IMR-90 (cell line): ENCODE measurements at regions not wholly inside any gene's neighbourhood (a gene's known extent, or its start where the extent isn't known, plus 50 kb on each side); places are given as distances from the start of the nearest gene placed in this dataset.

Experiments
- ATAC-seq: fragments of 200-7000 bp; cut with Tn5 transposase; 2 replicates; pipeline ENCODE4 v1.9.1; 2020; ENCODE audit warnings: low read depth, mild to moderate bottlenecking, moderate library complexity
- BruUV-seq: library from RNA; stranded (reverse); fragments of 400-500 nt; replicated peaks from 2 replicates; lab custom pipeline; 2021; lab: Mats Ljungman, UMichigan
- CTCF ChIA-PET: fragments of 300-600 bp; formaldehyde crosslinking; extraction: SDS; loops from one replicate; lab custom pipeline; 2021; ENCODE audit warnings: antibody characterized with exemption; lab: Yijun Ruan, JAX
- POLR2A ChIA-PET: fragments of 300-600 bp; sonication (Branson Sonifier 250); formaldehyde crosslinking; loops from one replicate; lab custom pipeline; 2022; ENCODE audit warnings: antibody characterized with exemption; ENCODE audit not compliant: unreplicated experiment; lab: Charles Lee
- DNase-seq: peaks from one replicate; pipeline ENCODE4 v3.0.0; 2013
- H2AFZ ChIP-seq: replicated peaks from 2 replicates; pipeline ENCODE3; 2013; ENCODE audit warnings: low read length, mild to moderate bottlenecking; ENCODE audit not compliant: poor library complexity
- H2AK5ac ChIP-seq: 2 replicates; pipeline ENCODE4 v1.6.1; 2013; ENCODE audit warnings: low read depth, low read length, inconsistent platforms
- H2AK9ac ChIP-seq: replicated peaks from 2 replicates; pipeline ENCODE3; 2013; ENCODE audit warnings: mild to moderate bottlenecking, low read depth, low read length, moderate library complexity; ENCODE audit not compliant: poor library complexity
- H2BK120ac ChIP-seq: 2 replicates; pipeline ENCODE4 v1.6.1; 2013; ENCODE audit warnings: low read depth, low read length, inconsistent platforms
- H2BK15ac ChIP-seq: 3 replicates; pipeline ENCODE4 v1.6.1; 2013; ENCODE audit warnings: low read depth, low read length, inconsistent platforms
- H2BK20ac ChIP-seq: 2 replicates; pipeline ENCODE4 v1.6.1; 2013; ENCODE audit warnings: low read depth, mild to moderate bottlenecking, inconsistent platforms, low read length, moderate library complexity
- H2BK5ac ChIP-seq: 2 replicates; pipeline ENCODE4 v1.6.1; 2013; ENCODE audit warnings: mild to moderate bottlenecking, low read depth, low read length, inconsistent platforms; ENCODE audit not compliant: poor library complexity, severe bottlenecking
- H3K14ac ChIP-seq: replicated peaks from 2 replicates; pipeline ENCODE4 v1.6.1; 2013; ENCODE audit warnings: low read depth, low read length, inconsistent platforms
- H3K18ac ChIP-seq: 2 replicates; pipeline ENCODE4 v1.6.1; 2013; ENCODE audit warnings: low read depth, low read length, control low read depth
- H3K23ac ChIP-seq: 2 replicates; pipeline ENCODE4 v1.6.1; 2013; ENCODE audit warnings: low read depth, low read length, inconsistent platforms
- H3K27ac ChIP-seq: 2 replicates; pipeline ENCODE4 v1.5.1; 2013; ENCODE audit warnings: mild to moderate bottlenecking, control low read depth, low read length; ENCODE audit not compliant: insufficient read depth
- H3K27me3 ChIP-seq: 2 replicates; pipeline ENCODE4 v1.6.1; 2013; ENCODE audit warnings: low read length; ENCODE audit not compliant: control insufficient read depth, insufficient read depth
- H3K36me3 ChIP-seq: 2 replicates; pipeline ENCODE4 v1.6.1; 2013; ENCODE audit warnings: low read length, mixed read lengths; ENCODE audit not compliant: control insufficient read depth, insufficient read depth
- H3K4ac ChIP-seq: 2 replicates; pipeline ENCODE4 v1.6.1; 2013; ENCODE audit warnings: low read depth, low read length, inconsistent platforms
- H3K4me1 ChIP-seq: 2 replicates; pipeline ENCODE4 v1.6.1; 2013; ENCODE audit warnings: low read length, mixed read lengths; ENCODE audit not compliant: control insufficient read depth, insufficient read depth
- H3K4me2 ChIP-seq: 2 replicates; pipeline ENCODE4 v1.6.1; 2013; ENCODE audit warnings: low read depth, mild to moderate bottlenecking, control low read depth, low read length, moderate library complexity
- H3K4me3 ChIP-seq: 2 replicates; pipeline ENCODE4 v1.5.1; 2013; ENCODE audit warnings: low read depth, mild to moderate bottlenecking, control low read depth, low read length, moderate library complexity; ENCODE audit not compliant: insufficient read depth
- H3K56ac ChIP-seq: 2 replicates; pipeline ENCODE4 v1.6.1; 2013; ENCODE audit warnings: low read length, inconsistent platforms; ENCODE audit not compliant: insufficient read depth; ENCODE audit errors: extremely low read depth
- H3K79me1 ChIP-seq, 2 experiments: 2 replicates each; pipeline ENCODE4 v1.6.1; 2013; ENCODE audit warnings: low read length in 2 of 2, inconsistent platforms in 1 of 2, low read depth in 1 of 2
- H3K9ac ChIP-seq: 2 replicates; pipeline ENCODE4 v1.6.1; 2013; ENCODE audit warnings: low read depth, low read length, control low read depth
- H3K9me1 ChIP-seq: 2 replicates; pipeline ENCODE4 v1.6.1; 2013; ENCODE audit warnings: low read length, inconsistent platforms; ENCODE audit not compliant: insufficient read depth
- H3K9me3 ChIP-seq: 2 replicates; pipeline ENCODE4 v1.6.1; 2013; ENCODE audit warnings: low read length; ENCODE audit not compliant: control insufficient read depth, insufficient read depth
- H4K20me1 ChIP-seq: 2 replicates; pipeline ENCODE4 v1.6.1; 2013; ENCODE audit warnings: low read length, inconsistent platforms; ENCODE audit not compliant: insufficient read depth
- H4K5ac ChIP-seq: 2 replicates; pipeline ENCODE4 v1.6.1; 2013; ENCODE audit warnings: mild to moderate bottlenecking, low read depth, low read length, control low read depth
- H4K8ac ChIP-seq, 2 experiments: 2 replicates each; pipeline ENCODE4 v1.6.1; 2013; ENCODE audit warnings: low read depth in 2 of 2, low read length in 2 of 2, control low read depth in 1 of 2, inconsistent platforms in 1 of 2
- H4K91ac ChIP-seq: 2 replicates; pipeline ENCODE4 v1.6.1; 2013; ENCODE audit warnings: low read depth, low read length, inconsistent platforms; ENCODE audit not compliant: insufficient read depth
- SMC3 ChIP-seq: fragments of 150-350 bp; IDR thresholded peaks from 2 replicates; pipeline ENCODE4 v1.6.1; 2016; ENCODE audit warnings: low read depth, mild to moderate bottlenecking, antibody characterized with exemption, low read length, moderate library complexity
- WGBS, 2 experiments: methylation state at CpG; one replicate each; pipeline versions ENCODE4 v1.1.5 to v1.1.7; 2013; ENCODE audit warnings: missing lambda C conversion rate in 2 of 2; ENCODE audit not compliant: insufficient read length in 1 of 2; ENCODE audit errors: extremely low coverage in 2 of 2; 5-methylcytosine and 5-hydroxymethylcytosine counted together
- dilution Hi-C: fragments of 300-500 bp; cut with HindIII; formaldehyde crosslinking; loops from one replicate; pipeline ENCODE4 v1.14.3; 2018; ENCODE audit warnings: low sequenced_read_pairs; ENCODE audit not compliant: unreplicated experiment
- in situ Hi-C: fragments of 300-500 bp; cut with MboI; formaldehyde crosslinking; loops from 3 replicates; pipeline ENCODE4 v1.14.3; 2019; ENCODE audit warnings: low sequenced_read_pairs, inconsistent platforms, mixed read lengths
- intact Hi-C: fragments of 100-400 bp; cut with micrococcal nuclease; formaldehyde crosslinking; loops from 2 replicates; pipeline ENCODE4 v1.10.0; 2022

DNA sequence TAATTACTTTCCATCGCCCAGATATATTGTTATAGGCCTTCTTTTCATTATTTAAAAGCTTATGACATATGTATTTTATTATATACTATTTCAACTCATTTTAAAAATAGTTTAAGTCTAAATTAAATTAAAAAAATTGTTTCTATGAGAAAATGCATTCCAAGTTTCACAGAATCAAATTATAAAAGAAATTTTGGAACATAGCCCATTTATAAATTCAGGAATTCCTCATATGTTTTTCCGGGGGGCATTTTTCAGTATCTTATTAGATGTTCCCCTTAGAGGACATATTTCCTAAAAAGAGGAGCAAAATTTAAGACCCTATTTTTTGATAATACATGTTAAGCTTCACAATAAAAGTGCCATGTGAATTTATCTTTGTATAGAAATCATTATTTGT, 119.9 kb upstream of the ATP2B1 start:
- Histone ChIP-seq H3K9me3 (no peaks in the 10 kb centered on the region), H3K23ac (no peak overlapping the region), H3K4me2 (no peak overlapping the region), H3K4me3 (no peak overlapping the region), H3K14ac (no peak overlapping the region), H2AK5ac (no peak overlapping the region), H3K4me1 (no peaks in the 10 kb centered on the region; the same call in 1 of the 2 replicates), H2AFZ (no peak overlapping the region), H3K36me3 (no peaks in the 10 kb centered on the region), H3K27me3 (no peaks in the 10 kb centered on the region), H2AK9ac (no peak overlapping the region), H2BK20ac (no peak overlapping the region), H3K56ac (no peak overlapping the region), H3K4ac (no peak overlapping the region), H3K79me1 (no peaks in the 10 kb centered on the region), H4K5ac (no peak overlapping the region), H3K9ac (no peak overlapping the region), H4K20me1 (no peaks in the 10 kb centered on the region), H3K18ac (no peak overlapping the region), H2BK120ac (no peak overlapping the region), H2BK15ac (no peak overlapping the region), H2BK5ac (no peak overlapping the region), H4K8ac (no peak overlapping the region), H3K27ac (no peak overlapping the region), H4K91ac (no peak overlapping the region), H3K9me1 (no peaks in the 10 kb centered on the region; the same call in 1 of the 2 replicates)
- BruUV-seq: no TSS peak
- intact Hi-C loops (loop anchor here (5.0 kb wide), 1 partner anchor 104 kb away; no protein-coding TSS in a partner anchor), in situ Hi-C loops (no loop called here), dilution Hi-C loops (no loop called here)
- CTCF ChIA-PET: no interaction called here
- DNase-seq (no peak), ATAC-seq (no peak)
- TF ChIP-seq SMC3: no peak
- WGBS, 2 experiments: no CpG with 5 or more reads among the region's 2 CpGs
- POLR2A ChIA-PET: no interaction called here
